ENCODE measurements at regions not wholly inside any gene's neighbourhood (a gene's known extent, or its start where the extent isn't known, plus 50 kb on each side); places are given as distances from the start of the nearest gene placed in this dataset.
"Not testable (repeated sequence)": the region's sequence is repeated elsewhere in the genome, so short reads cannot be mapped to it uniquely, and the experiment has no call there.

DNA sequence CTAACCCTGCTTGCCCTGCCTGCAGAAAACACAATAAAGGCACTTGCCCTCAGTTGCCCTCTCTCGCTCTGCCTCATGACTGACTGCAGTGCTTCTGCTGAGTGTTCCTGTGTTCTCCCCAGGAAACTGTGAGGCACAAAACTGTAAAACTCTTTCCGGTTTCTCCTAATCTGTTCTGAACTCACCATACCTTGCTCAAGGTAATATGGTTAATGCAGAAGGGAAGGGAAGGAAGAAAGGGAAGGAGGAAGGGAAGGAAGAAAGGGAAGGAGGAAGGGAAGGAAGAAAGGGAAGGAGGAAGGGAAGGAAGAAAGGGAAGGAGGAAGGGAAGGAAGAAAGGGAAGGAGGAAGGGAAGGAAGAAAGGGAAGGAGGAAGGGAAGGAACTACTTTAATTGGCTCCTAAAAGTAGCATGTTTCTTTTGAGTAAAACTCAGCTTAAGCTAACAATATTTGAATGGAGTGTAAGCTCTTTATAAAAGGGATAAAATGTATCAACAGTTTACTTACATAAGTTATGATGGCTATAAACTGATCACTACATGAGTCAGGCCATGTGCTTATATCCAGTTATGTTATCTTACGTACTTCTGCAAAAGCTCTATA, 334.0 kb upstream of the CLEC14A start:
- no peak for DNase-seq (ENCODE audit: low spot score)

DNA sequence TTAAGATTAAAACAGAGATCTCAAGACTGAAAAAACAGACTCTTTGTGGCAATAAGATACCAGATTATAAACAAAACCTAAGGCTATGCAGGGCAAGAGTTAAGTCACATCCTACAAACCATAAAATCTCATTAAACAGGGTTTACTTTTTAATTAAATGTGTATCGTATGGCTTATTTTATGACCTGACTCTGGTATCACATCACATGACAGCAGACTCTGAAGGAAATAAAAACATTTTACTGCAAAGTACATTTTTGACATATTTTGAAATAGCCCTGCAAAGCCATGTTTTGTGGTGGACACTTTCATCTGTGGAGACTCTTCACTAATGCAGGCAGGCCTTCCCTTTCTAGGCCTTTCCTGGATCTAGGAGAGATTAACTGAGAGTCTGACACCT, 327.6 kb upstream of the CLEC14A start:
- DNase-seq (ENCODE audit: low spot score): no peak

DNA sequence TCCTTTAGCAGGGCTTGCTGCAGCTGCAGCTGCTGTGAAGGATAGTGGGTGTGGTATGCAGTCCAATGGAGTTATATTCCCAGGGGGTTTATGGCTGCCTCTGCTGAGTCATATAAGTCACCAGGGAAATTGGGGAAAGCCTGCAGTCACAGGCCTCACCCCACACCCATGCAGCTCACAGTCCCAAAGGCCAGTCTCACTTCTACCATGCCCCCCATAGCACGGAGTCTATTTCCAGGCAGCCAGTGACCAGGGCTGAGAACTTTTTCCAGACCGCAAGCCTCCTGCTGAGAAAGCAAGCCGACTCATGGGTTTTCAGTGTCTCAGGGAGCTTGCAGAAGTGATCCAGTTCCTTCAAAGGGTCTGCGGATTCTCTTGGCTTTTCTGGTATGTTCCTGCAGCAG, 322.4 kb upstream of the CLEC14A start:
- DNase-seq (ENCODE audit: low spot score): no peak

DNA sequence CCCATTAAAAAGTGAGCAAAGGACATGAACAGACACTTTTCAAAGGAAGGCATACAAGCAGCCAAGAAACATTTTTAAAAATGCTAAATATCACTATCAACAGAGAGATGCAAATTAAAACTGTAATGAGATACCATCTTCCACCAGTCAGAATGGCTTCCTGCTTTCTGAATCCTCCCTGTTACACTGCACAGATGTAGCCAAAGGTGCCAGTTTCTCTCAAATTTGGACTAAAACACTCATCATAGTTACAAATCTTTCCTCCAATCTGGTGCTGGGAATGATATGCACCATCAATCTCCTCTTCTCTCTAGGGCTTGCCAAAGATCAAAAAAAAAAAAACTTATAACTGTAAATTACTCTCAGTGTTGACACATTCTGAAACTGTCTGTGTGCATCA, 311.8 kb upstream of the CLEC14A start:
- no peak for DNase-seq (ENCODE audit: low spot score)

DNA sequence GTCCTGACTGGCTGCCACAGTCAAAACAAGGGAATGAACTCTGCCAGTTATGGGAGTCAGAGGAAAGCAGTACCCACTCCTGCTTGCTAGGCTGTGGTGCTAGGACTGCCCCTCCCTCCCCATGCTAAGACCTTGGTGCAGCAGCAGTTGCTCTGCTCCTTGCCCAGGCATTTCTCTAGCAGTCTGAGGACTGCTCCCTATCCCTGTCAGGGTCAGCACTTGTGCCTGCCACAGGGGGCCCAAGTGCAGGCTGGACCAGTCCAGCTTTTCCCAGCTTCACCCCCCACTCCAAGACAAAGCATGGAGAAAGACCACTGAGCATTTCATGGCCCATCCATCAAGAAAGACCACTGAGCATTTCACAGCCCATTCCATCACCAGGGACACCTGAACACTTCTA, 305.8 kb upstream of the CLEC14A start:
- no peak for DNase-seq (ENCODE audit: low spot score)

DNA sequence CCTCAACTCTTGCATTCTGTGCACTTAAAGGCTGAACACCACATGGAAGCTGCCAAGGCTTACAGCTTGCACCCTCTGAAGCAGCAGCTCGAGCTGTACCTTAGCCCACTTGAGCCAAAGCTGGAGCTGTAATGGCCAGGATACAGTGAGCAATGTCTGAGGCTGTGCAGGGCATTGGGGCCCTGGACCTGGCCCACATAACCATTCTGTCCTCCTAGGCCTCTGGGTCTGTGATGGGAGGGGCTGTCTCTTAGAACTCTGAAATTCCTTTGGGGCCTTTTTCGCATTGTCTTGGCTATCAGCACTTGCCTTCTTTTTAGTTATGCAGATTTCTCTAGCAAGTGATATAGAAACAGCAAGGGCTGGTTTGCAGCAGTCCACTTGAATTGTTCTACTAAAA, 303.8 kb upstream of the CLEC14A start:
- DNase-seq (ENCODE audit: low spot score): no peak

DNA sequence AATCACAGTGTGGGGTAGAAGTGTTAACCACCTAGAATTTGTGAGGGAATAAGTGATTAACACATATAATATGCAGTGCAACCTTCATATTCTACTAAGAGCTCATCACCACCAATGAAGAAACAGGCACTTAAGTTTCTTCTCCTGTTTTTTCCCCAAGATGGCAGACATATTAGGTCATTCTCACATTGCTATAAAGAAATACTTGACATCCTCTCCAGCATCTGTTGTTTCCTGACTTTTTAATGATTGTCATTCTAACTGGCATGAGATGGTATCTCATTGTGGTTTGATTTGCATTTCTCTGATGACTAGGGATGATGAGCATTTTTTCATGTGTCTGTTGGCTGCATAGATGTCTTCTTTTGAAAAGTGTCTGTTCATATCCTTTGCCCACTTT, 301.5 kb upstream of the CLEC14A start:
- not testable (repeated sequence) for DNase-seq (ENCODE audit: low spot score)

DNA sequence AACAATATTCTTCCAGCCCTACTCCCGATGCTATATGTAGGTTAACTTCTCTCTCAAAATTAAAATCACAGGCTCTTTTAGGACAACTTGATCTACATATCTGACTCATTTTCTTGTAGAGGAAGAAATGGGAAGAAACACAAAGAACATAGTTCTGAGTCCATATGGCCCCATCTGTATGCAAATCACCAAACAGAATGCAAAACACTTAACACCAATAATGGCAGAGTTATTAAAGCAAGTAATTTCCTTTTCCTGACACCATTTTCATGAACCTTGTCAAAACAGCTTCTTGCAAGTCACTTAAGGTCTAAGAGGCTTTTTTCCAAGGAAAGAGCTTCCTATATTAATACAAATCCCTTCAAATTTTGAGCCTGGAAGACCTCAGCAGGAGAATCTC, 300.4 kb upstream of the CLEC14A start:
- no peak for DNase-seq (ENCODE audit: low spot score)

DNA sequence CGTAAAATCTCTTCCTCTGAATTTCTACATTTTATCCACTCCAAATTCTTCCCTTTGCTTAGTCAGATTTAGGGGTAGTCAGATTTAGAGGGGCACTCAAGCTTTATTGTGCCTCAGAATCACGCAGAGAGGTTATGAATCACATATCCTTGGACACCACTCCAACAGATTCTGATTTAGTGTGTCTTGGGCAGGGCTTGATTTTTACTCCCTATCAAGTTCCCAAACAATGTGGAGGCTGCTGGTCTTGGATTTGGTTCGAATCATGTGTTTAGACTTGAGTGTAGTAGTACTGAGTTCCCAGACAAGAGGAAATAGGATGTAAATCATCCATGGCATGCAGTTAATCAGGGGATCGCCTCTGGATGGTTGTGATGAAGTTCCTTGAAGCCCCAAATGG, 298.1 kb upstream of the CLEC14A start:
- no peak for DNase-seq (ENCODE audit: low spot score)

DNA sequence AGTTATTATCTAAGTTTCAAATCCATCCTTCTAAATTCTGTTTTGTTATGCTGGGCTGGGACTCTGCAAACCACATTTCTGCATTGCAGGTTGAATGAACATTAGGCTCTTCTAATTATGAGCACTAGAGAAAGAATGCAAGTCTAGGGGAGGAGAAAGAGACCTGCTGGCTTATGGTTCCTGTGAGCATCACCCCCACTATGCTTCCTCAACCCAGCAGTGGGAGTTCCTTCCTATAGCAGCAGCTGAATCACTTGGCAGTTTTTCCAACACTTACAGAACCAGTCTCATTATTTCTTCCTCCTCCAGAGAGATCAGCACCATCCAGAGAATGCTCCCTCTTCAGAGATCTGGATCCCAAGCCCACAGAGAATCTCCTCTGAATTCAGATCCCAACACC, 297.7 kb upstream of the CLEC14A start:
- DNase-seq (ENCODE audit: low spot score): no peak

DNA sequence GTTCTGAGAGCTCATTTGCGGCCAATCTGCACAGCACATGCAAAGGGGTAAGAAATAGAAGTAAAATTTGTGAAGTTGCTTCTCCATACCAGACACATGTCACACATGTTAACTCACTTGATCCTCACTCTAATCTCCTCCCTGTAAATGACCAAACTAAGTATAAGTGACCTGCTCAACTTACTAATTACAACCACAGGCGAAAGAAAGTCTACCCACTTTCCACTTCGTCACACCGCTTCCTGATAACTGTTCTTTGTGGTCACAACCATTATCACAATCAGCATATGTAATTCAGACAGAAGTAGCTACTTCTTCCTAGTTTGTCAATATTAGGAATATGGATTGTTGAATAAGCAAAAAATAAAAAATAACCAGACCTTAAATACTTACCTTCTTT, 293.7 kb upstream of the CLEC14A start:
- DNase-seq (ENCODE audit: low spot score): no peak

DNA sequence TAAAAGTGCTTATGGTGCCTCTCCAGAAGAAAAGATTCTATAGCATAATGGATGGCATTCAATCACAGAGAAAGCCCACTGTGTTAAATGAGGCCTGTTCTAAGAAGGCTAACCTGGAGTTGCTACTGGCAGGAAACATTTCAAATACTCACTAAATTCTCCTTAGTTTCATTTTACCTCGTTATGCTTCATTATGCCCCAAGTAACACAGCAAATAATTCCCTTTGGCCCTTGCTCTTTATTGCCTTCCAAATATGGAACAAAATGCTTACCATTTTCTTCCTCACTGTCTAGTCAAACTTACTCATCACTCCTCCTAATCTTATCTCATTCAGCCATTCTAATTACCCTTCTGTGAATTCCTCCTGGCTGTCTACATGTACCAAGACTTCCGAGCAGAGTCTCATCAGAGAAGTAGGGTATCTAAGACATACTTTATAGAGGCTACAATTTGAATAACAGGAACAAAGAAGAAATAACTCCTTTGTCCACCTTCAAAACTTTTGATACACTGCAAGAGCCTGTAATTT, 292.1 kb upstream of the CLEC14A start:
- no peak for DNase-seq (ENCODE audit: low spot score)

DNA sequence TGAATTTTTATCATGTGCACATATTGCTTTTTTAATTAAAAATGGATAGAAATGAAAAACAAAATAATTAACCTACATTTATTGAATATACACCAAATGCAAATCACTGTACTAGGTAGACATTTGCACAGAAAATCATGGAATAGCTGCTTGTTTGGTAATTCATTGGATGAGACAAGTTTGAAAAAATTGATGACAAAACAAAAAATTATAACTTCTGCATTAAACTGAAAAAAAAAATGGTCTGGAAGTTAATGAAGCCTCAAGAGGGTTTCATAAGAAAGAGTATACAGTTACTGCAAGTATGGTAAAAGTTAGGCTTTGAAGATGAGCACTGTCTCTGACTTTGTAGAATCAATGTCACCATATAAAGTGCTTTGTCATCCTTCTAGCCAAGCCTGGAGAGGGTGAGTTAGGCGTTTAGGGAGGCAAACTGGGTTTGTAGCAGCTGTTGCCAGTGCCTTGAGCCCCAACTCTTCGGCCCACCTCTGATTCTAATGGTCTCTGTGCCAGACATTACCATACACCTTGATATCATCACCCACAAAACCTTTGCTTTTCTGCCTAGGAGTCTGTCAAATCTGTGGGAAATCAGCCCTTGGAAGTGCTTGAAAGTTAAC, 291.1 kb upstream of the CLEC14A start:
- DNase-seq (ENCODE audit: low spot score): no peak

DNA sequence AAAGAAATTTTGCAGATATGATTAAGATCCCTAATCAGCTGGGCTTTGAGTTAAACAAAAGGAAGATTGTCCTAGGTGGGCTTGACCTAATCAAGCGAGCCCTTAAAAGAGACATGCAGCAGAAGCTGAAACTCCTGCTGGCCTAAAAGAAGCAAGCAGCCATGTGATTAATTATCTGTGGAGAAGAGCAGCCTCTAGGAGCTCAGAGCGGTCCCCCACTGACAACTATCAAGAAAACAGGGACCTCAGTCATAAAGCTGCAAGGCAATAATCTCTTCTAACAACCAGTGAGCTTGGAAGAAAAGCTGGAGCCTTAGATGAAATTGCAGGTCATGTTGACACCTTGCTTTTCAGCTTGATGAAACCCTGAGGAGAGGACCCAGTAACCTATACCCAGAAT, 288.9 kb upstream of the CLEC14A start:
- DNase-seq (ENCODE audit: low spot score): no peak

DNA sequence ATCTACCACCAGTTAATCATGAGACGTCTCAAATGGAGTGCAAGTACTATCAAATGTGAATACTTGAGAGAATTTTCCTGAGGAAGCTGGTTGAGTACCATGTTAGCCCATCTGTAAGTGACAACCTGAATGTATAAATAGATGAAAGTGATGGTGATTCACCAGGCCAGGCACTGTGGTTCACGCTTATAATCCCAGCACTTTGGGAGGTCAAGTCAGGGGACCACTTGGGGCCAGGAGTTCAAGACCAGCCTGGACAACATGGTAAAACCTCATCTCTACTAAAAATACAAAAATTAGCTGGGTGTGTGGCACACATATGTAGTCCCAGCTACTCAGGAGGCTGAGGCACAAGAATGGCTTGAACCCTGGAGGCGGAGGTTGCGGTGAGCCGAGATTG, 288.0 kb upstream of the CLEC14A start:
- DNase-seq (ENCODE audit: low spot score): not testable (repeated sequence)

DNA sequence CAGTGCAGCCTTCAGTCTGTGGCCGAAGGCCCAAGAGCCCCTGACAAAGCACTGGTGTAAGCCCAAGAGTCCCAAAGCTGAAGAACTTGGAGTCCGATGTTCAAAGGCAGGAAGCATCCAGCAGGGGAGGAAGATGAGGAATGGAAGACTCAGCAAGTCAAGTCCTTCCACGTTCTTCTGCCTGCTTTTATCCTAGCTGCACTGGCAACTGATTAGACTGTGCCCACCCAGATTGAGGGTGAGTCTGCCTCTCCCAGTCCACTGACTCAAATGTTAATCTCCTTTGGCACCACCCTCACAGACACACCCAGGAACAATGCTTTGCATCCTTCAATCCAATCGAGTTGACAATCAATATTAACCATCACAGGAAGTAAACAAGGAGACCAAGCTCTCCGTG, 282.2 kb upstream of the CLEC14A start:
- DNase-seq (ENCODE audit: low spot score): not testable (repeated sequence)

DNA sequence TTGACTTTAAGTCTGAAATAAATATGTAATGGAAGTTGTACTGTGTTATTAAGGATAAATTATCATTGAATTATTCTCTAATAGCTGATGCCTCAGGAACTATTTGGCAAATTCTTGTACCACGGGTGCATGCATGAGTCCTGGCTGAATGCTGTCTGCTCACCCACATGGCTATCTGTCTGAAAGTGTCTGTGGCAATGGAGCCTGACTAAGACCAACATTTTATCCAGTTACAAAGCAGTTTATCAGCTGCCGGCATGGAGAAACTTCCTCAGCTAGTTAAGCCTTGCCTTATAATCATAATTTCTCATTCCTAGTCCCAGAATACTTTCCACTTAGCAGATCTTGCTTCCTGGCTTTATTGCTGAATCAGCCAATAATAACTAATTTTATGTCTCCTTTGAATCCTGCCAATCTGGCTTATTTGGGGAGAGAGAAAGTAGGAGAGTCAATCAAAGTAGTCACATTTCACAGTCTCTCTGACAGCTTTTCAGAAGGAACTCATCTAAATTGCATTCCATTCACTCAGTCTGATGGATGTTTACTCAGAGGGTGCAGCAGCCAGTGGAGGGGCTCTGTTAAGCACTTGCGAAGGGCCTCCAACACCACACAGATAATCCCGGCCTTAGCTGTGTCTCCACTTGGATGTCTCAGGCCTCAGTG, 280.6 kb upstream of the CLEC14A start:
- no peak for DNase-seq (ENCODE audit: low spot score)

DNA sequence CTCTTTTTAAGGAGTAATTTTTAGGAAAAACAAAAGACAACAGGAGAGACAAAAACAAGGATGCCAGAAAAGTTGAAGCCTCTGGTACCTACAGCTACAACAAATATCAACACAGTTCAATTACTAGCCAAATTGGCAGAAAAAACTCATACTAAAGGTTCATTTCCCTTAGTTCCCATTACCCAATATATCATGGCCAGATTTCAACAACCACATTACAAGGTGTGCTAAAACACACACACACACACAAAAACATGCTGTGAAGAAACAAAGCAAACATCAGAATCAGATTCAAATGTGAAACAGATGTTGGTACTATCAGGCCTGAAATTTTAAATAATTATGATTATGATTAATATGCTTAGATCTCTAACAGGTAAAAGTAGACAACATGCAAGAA, 272.7 kb upstream of the CLEC14A start:
- DNase-seq (ENCODE audit: low spot score): no peak

DNA sequence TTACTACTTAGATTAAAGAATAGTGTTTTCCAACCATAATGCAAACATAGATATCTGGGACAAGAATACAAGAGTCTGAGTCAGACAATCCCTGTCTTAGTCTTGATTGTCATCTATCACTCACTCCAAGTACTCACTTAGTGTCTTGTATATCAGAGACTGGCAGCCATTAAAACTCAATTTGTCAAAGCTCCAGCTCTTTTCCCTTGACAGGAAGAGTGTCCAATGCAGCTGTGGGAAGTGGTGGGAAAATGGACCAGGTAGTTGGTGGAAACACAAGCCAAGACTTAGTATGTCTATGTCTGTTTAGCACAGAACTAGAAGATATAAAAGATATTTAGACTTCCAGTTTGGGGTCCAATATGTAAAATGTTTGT, 271.6 kb upstream of the CLEC14A start:
- DNase-seq (ENCODE audit: low spot score): no peak

DNA sequence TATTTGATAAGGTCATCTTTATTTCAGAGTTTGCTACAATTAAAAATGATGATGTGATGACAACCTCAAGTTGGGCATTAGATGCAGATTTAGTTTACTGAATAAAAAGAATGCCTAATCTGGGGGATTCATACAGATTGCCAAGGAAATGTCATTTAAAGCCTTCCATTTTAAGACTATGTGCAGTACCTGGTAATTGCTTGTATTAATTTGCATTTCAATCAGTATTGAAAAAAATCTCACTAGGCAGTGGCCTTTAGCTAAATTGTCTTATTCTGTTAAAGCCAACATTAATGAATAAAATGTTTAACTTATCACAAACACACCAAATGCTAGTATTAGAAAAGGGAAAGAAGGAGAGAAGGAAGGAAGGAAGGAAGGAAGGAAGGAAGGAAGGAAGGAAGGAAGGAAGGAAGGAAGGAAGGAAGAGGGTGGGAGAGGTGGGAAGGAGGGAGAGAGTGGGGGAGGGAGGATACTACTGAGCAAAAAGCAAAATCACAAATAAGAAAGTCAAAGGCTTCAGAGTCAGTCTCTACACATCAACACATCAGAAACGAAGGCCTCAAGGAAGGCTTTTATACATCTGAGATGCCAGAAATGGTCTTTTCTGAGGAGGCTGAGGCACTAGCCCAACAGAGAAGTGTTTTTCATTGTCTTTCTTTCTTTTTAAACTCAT, 271.1 kb upstream of the CLEC14A start:
- DNase-seq (ENCODE audit: low spot score): no peak

DNA sequence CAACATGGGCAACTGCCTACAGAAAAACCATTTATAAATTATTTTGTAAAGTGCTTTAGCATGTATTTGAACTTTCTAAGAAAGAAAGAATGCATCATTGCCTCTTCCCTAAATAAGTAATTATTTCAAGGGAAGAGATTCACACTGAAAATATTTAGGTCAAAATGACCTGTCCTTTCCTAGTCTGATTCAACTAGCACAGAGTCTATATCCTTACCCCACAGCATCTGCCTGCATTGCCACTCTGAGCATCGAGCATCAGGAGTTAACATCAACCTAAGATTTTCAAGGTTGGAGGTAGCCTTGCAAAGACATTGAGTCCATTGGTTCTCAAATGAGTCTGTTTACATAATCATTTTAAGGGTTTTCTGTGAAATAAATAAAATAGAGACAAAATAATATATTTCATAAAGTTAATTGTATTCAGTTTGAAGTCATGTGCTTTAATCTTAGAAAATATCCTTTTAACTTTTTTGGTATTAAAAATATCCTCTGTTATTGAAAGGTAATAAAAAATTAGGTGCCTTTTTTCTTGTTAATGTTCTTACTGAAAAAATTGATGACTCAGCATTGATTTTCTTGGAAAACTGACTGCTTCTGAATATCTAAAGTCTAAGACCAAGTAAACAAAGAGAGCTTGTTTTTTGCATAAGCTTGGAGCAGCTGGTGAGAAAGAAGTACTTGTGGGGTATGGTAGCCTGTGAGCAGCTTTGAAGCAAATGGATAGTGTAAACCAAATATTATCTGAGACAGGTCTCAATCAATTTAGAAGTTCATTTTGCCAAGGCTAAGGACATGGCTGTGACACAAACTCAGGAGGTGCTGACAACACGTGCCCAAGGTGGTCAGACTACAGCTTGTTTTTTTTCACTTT, 269.0 kb upstream of the CLEC14A start:
- DNase-seq (ENCODE audit: low spot score): peak; percentile 24

DNA sequence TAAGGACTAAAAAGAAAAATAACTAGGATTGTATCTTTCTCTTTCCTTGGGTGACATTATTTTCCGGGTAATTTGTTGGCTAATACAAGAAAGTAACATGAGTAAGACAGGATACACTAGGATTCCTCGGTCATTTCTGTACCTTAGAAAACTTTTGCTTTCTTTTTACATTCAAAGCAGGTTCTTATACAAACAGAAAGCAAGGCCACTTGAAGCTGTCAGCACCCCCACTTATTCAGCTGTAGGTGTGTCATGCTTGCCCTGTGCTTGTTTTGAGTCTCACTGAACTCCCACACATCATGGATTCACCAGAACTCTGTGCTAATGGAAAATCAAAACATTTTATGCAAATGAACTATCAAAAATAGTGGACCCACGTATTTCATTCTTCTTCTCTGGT, 266.8 kb upstream of the CLEC14A start:
- DNase-seq (ENCODE audit: low spot score): no peak

All from pons (tissue), 1 donor.